ENCODE measurements at regions not wholly inside any gene's neighbourhood (a gene's known extent, or its start where the extent isn't known, plus 50 kb on each side); places are given as distances from the start of the nearest gene placed in this dataset.

- Histone ChIP-seq H3K36me3 (ENCODE audit: control insufficient read depth, low read length) (no peaks in the 10 kb centered on the region; the same call in 1 of the 2 replicates), H3K27ac (ENCODE audit: low read depth, low read length) (no peak overlapping the region), H3K9me2 (replicated peaks; ENCODE audit: control insufficient read depth, low read length) (no peaks in the 10 kb centered on the region), H4K20me1 (ENCODE audit: control insufficient read depth, insufficient read depth, low read depth, low read length) (no peaks in the 10 kb centered on the region), H3K9me3 (ENCODE audit: control insufficient read depth, insufficient read depth, low read length) (no peaks in the 10 kb centered on the region), H3K79me2 (ENCODE audit: control insufficient read depth, low read length) (no peaks in the 10 kb centered on the region), H3K4me3 (ENCODE audit: low read length) (no peak overlapping the region), H3K4me2 (ENCODE audit: low read length) (no peak overlapping the region), H3K27me3 (ENCODE audit: control insufficient read depth, low read length) (no peaks in the 10 kb centered on the region), H3F3A (ENCODE audit: control insufficient read depth, insufficient read depth) (no peaks in the 10 kb centered on the region), H3K4me1 (ENCODE audit: control insufficient read depth, low read length) (no peaks in the 10 kb centered on the region)
- TF ChIP-seq CTCF (IDR thresholded peaks at IDR 0.05; ENCODE audit: low read depth, low read length, poor library complexity, severe bottlenecking), result no peak
- no peak for TF ChIP-seq EZH2phosphoT487 (IDR thresholded peaks at IDR 0.05; ENCODE audit: borderline replicate concordance, low read length)
Observed at GRCh38 chrX:2640436-2641150, 50.5 kb upstream of the CD99 start.

GRCh38 chrX:2638279-2638678 is 52.8 kb upstream of the CD99 start:
- H3K79me2 ChIP-seq (ENCODE audit: control insufficient read depth, low read length), result peaks cover 1% of the 10 kb centered on the region; the same call in 1 of the 2 replicates
- H3K27me3 ChIP-seq (ENCODE audit: control insufficient read depth, low read length), result no peaks in the 10 kb centered on the region
- no peak overlapping the region for H3K4me3 ChIP-seq (ENCODE audit: low read length)
- H4K20me1 ChIP-seq (ENCODE audit: control insufficient read depth, insufficient read depth, low read depth, low read length), result no peaks in the 10 kb centered on the region
- no peak overlapping the region for H3K27ac ChIP-seq (ENCODE audit: low read depth, low read length)
- H3K4me1 ChIP-seq (ENCODE audit: control insufficient read depth, low read length), result no peaks in the 10 kb centered on the region
- TF ChIP-seq EZH2phosphoT487 (IDR thresholded peaks at IDR 0.05; ENCODE audit: borderline replicate concordance, low read length) (no peak), CTCF (IDR thresholded peaks at IDR 0.05; ENCODE audit: low read depth, low read length, poor library complexity, severe bottlenecking) (no peak)
- H3K4me2 ChIP-seq (ENCODE audit: low read length), result no peak overlapping the region
- H3K9me2 ChIP-seq (replicated peaks; ENCODE audit: control insufficient read depth, low read length), result 0 out of 2 replicates have a peak, but pooled peaks cover under 1% of the 10 kb centered on the region
- H3F3A ChIP-seq (ENCODE audit: control insufficient read depth, insufficient read depth), result peaks cover 2% of the 10 kb centered on the region; the same call in 1 of the 2 replicates
- H3K36me3 ChIP-seq (ENCODE audit: control insufficient read depth, low read length), result peaks cover 3% of the 10 kb centered on the region
- H3K9me3 ChIP-seq (ENCODE audit: control insufficient read depth, insufficient read depth, low read length), result no peaks in the 10 kb centered on the region

- H3K4me2 ChIP-seq (ENCODE audit: low read length), result no peak overlapping the region
- H3K4me1 ChIP-seq (ENCODE audit: control insufficient read depth, low read length), result peaks cover 23% of the 10 kb centered on the region
- no peaks in the 10 kb centered on the region for H3K27me3 ChIP-seq (ENCODE audit: control insufficient read depth, low read length)
- H3K9me3 ChIP-seq (ENCODE audit: control insufficient read depth, insufficient read depth, low read length), result peaks cover 18% of the 10 kb centered on the region
- H3K9me2 ChIP-seq (replicated peaks; ENCODE audit: control insufficient read depth, low read length), result 0 out of 2 replicates have a peak, but pooled peaks cover 3% of the 10 kb centered on the region
- no peak overlapping the region for H3K27ac ChIP-seq (ENCODE audit: low read depth, low read length)
- H4K20me1 ChIP-seq (ENCODE audit: control insufficient read depth, insufficient read depth, low read depth, low read length), result no peaks in the 10 kb centered on the region
- H3K4me3 ChIP-seq (ENCODE audit: low read length), result no peak overlapping the region
- H3K36me3 ChIP-seq (ENCODE audit: control insufficient read depth, low read length), result peaks cover 26% of the 10 kb centered on the region
- H3K79me2 ChIP-seq (ENCODE audit: control insufficient read depth, low read length), result peaks cover 8% of the 10 kb centered on the region; the same call in 1 of the 2 replicates
- H3F3A ChIP-seq (ENCODE audit: control insufficient read depth, insufficient read depth), result peaks cover 10% of the 10 kb centered on the region
- TF ChIP-seq EZH2phosphoT487 (IDR thresholded peaks at IDR 0.05; ENCODE audit: borderline replicate concordance, low read length) (no peak), CTCF (IDR thresholded peaks at IDR 0.05; ENCODE audit: low read depth, low read length, poor library complexity, severe bottlenecking) (no peak)
Observed at GRCh38 chrX:2635342-2635741, 55.8 kb upstream of the CD99 start.

All from DOHH2 (cell line).